ENCODE measurements at regions not wholly inside any gene's neighbourhood (a gene's known extent, or its start where the extent isn't known, plus 50 kb on each side); places are given as distances from the start of the nearest gene placed in this dataset.

DNA sequence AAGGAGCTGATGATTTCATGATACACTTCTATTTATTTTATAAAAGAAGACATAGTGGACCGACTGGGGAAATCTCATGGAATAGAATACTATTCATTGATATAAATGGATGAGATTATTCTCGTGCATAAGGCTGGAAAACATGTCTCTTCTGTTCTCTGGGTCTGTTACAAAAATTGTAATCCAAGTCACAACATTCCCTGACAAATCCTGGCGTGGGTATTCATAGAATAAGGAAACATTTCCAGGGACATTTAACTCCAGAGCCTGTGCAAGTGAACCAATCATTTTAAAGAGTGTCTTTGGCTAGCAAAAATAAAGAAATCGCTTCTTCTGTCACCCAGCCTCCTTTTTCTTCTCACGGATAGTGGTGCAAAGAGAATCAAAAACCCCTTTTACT, 1148.5 kb upstream of the AUTS2 start:
- no peak for DNase-seq

DNA sequence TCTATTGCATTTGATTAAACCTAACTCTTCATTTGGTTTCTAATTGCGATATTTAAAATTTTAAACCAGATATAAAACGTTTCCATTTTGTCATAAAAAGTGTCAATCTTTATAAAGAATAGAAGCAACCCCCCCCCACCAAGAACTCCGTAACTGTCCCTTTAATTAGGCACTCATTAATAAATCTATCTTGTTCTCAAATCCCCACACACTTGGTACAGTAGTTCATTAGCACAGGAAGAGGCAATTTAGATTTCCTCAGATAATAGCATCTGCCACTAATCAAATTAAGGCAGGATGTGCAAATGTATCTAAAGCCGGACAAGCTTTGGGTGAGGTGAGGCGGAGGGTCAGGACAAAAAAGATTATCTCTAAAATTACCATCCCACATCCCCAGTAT, 1143.3 kb upstream of the AUTS2 start:
- DNase-seq: no peak

- no peak for DNase-seq
Observed at GRCh38 chr7:68456469-68456868, 1141.8 kb upstream of the AUTS2 start.

- no peak for DNase-seq
Observed at GRCh38 chr7:68457481-68457880, 1140.8 kb upstream of the AUTS2 start.

- DNase-seq: no peak
Observed at GRCh38 chr7:68458010-68458908, 1140.0 kb upstream of the AUTS2 start.

DNA sequence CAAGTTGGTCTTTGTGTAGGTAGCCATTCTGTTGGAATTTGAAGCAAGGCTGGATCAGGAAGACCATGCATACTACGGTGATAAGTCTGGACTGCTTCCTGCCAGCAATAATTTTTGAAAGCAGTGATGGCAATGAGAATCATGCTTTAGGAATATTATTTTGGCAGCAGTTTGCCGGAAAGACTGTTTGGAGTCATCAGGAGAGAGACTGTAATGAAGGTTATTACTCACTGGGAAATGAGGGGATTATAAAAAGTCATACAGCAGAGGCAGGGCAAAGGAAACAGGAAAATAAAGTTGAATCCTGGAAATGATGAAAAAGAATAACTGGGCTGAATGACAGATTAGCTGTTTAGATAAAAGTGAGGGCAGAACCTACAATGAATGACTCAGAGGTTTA, 1136.8 kb upstream of the AUTS2 start:
- DNase-seq: no peak

DNA sequence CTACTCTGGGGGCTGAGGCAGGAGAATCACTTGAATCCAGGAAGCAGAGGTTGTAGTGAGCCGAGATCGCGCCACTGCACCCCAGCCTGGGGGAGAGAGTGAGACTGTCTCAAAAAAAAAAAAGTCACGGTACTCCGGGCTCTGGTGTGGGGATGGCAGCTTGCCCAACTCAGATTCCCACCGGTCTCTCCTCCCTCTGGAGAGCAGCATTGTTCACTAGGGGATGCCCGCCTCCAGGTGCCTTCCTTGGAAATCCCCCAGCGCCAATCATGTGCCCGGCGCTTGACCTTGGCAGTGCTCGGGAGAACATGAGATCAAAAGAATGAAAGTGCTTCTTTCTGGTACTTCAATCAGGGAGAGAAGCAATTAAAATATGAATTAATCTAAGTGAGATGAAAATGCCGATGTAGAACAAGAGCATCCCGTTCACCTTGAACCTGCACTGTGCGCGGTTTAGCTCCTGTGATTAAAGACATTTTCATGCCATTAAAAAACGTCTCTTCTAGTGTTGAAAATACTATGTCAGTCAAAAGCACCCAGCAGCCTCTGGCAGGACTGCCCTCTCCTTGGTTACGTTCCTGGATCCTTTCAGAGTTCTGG, 1127.3 kb upstream of the AUTS2 start:
- peak in 3 of 56 donors; percentile 2 to 13 (median 10) for DNase-seq

- DNase-seq: no peak
Observed at GRCh38 chr7:68472688-68473087, 1125.6 kb upstream of the AUTS2 start.

DNA sequence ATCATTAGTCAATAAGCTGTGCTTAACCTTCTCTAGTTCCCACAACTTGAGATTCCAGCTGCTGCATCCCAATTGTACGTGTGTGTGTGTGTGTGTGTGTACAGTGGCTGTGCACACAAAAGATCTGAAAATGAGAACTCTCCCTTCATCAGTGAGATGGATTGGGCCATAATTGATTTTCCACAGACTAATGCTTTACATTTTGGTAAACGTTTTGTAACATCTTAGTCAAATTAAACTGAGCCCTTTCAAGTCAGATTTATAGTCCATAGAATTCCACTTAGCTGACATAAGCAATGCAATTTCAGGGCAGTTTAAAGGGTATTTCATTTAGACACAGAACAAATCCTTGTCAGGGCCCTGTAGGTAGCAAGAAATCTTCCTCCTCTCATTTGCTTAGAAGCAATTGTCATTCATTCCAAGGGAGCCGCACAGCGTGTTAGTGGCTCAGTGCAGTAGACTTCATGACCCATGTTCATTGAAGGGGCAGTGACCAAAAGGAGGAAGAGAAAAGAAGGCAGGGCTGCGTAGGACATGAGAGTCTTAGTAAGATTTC, 1123.5 kb upstream of the AUTS2 start:
- DNase-seq: no peak

GRCh38 chr7:68476966-68477365, 1121.3 kb upstream of the AUTS2 start:
- no peak for DNase-seq

GRCh38 chr7:68478326-68478725, 1119.9 kb upstream of the AUTS2 start:
- DNase-seq: no peak

- no peak for DNase-seq
Observed at GRCh38 chr7:68482800-68483199, 1115.5 kb upstream of the AUTS2 start.

GRCh38 chr7:68484731-68485130, 1113.5 kb upstream of the AUTS2 start:
- no peak for DNase-seq

DNA sequence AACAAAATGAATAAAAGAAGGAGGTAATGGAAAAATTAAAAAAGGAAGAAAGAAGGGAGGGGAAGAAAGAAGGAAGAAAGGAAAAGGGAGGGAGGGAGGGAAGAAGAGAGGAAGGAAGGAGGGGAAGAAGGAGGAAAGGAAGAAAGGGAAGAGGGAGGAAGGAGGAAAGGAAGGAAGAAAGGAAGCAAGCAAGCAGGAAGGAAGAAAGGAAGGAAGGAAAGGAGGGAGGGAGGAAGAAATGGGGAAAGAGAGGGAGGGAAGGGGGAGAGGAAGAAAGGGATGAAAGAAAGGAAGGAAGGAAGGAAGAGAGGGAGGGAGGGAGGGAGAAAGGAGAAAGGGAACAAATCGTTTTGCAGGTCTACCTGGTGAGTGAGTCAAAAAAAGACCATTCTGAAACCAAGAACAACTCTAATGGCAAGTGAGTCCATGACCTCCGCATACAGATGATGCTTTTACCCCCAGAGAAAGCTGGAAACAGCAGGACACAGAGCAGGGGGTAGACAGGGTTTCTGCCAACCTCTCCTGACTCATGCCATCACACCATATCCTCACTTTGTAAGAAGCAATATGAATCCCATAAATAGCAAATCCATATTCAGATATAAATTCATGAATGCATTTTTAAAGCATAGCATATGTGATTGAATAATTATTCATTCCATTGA, 1112.9 kb upstream of the AUTS2 start:
- no peak for DNase-seq

DNA sequence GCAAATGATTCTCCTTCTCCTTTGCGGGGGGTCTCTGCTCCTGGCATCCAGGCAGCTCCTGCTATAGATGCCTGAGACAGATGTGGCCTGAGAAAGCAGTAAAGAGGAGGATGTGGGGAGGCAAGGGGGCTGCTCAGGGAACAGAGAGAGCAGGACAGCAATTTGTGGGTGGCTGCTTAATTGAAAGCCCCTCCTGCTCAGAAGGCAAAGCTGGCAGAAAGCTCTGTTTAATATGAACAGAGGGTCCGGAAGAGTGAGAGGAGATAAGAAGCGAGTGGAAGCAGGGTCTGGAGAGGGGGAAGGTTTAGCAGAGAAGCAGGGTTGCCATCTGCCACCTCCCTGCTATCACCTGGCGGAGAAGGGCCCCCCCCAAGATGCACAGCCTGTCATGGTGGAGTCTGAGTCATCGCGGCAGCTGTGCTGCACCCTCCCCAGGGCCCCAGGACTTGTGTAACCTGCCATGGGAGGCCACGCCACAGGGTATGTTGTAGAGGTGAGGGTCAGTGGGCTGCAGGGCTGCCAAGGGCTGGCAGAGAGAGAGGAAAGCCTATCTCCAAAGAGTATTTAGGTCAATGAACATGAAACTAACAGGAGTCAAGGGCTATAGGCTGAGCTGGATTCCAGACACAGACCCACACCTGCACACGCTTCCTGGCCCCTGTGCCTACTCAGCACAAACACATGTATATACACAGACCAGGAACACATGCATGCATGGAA, 1109.8 kb upstream of the AUTS2 start:
- DNase-seq: no peak

DNA sequence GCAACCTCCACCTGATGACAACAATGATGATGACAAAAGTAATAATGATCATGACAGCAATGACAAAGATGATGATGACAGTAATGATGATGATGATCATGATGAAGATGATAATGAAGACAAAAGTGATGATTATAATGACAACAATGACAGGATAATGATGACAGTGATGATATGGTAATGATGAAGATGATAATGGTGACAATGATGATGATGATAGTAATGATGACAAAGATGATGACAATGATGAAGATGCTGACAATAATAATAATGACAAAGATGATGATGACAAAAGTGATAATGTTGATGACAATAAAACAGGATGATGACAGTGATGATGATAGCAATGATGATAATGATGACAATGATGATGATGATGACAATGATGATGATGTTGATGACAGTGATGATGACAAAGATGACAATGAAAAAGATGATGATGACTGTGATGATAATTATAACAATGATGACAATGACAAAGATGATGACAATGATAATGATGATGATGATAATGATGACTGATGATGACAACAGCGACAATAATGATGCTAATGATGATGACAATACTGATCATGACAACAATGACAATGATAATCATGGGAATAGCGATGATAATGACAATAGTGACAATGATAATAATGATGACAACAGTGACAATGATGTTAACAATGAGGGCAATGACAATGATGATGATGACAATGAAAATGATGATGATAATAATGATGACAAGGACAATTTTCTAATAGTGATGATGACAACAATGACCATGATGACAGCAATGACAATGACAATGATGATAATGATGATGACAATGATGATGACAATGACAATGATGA, 1106.5 kb upstream of the AUTS2 start:
- no peak for DNase-seq

- DNase-seq: no peak
Observed at GRCh38 chr7:68492359-68492690, 1106.0 kb upstream of the AUTS2 start.

- no peak for DNase-seq
Observed at GRCh38 chr7:68503400-68503799, 1094.9 kb upstream of the AUTS2 start.

GRCh38 chr7:68504716-68505115, 1093.6 kb upstream of the AUTS2 start:
- peak in 1 of 56 donors; percentile 1 for DNase-seq

- DNase-seq: no peak
Observed at GRCh38 chr7:68505721-68506120, 1092.6 kb upstream of the AUTS2 start.

- DNase-seq: no peak
Observed at GRCh38 chr7:68507668-68508067, 1090.6 kb upstream of the AUTS2 start.

Measured in amygdala (tissue), 56 donors.